ENCODE measurements at regions not wholly inside any gene's neighbourhood (a gene's known extent, or its start where the extent isn't known, plus 50 kb on each side); places are given as distances from the start of the nearest gene placed in this dataset.

DNA sequence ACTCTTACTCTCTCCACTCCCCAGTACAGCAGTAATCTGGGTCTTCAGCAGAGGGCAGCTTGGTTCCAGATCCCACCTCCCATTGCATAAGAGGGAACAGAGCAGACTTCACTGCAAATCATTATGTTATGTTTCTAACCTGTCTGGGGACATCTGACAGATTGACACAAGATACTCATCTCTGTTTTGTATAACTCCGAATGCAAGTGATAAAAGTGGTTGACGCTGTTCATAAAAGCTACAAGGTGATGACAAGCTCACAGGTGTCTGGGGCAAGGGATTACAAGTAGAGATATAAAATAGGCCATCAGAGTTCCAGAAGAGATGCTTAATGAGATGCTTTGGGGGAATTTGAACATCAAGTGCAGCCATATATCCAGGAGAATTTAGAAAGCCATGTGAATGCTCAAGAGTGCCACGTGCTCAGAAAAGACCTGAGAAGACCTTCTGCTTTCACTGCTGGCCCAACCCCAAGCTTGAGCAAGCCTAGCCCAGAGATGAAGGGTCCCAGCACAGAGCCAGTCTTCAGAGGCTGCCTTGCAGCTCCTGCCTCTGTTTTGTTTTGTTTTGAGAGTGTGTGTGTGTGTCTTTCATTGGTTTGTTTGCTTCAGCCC, 80.6 kb downstream of the VSTM2A start:
- no peak overlapping the region for H3K14ac ChIP-seq (ENCODE audit: insufficient read length)
- no peak overlapping the region for H2BK5ac ChIP-seq (ENCODE audit: low read depth, low read length)
- no peak overlapping the region for H3K27ac ChIP-seq (ENCODE audit: low read depth, low read length)
- no peak overlapping the region for H2BK20ac ChIP-seq (ENCODE audit: low read length)
- H3K4me2 ChIP-seq (ENCODE audit: insufficient read depth in 1 of 2, low read depth in 2 of 2, low read length in 2 of 2): no peak overlapping the region
- no peak overlapping the region for H2BK120ac ChIP-seq (replicated peaks; ENCODE audit: low read depth, low read length)
- H3K36me3 ChIP-seq (ENCODE audit: control insufficient read depth in 2 of 4, insufficient read depth in 4 of 4, low read length in 3 of 4): no peaks in the 10 kb centered on the region
- 93% methylated on average over 3 of the region's 3 CpGs; no CpG with 5 or more reads in 1 of the 2 experiments for WGBS, 2 experiments (ENCODE audit: extremely low coverage in 1 of 2, insufficient coverage in 1 of 2, insufficient read length in 1 of 2, insufficient replicate concordance in 2 of 2, low coverage in 1 of 2, low lambda C conversion rate in 2 of 2, missing lambda C conversion rate in 1 of 2)
- no peak overlapping the region; the same call in 1 of the 2 replicates for H3K18ac ChIP-seq (ENCODE audit: extremely low read depth, low read length)
- no peak overlapping the region for H4K5ac ChIP-seq (ENCODE audit: insufficient read length, low read depth, low read length)
- no peak for DNase-seq (ENCODE audit: low read depth in 1 of 2, low spot score in 2 of 2)
- H2BK12ac ChIP-seq (ENCODE audit: low read depth, low read length): no peak overlapping the region
- no peaks in the 10 kb centered on the region for H3K4me1 ChIP-seq (replicated peaks in 1 of 4; ENCODE audit: control insufficient read depth in 3 of 4, insufficient read depth in 4 of 4, low read length in 3 of 4)
- no peak overlapping the region for H2BK15ac ChIP-seq (ENCODE audit: low read length)
- no peaks in the 10 kb centered on the region for H3K23me2 ChIP-seq (ENCODE audit: low read depth, low read length)
- H3K27me3 ChIP-seq (replicated peaks in 1 of 4; ENCODE audit: control insufficient read depth in 3 of 4, extremely low read depth in 1 of 4, insufficient read depth in 3 of 4, low read length in 3 of 4): no peaks in the 10 kb centered on the region
- TF ChIP-seq RAD21 (IDR thresholded peaks at IDR 0.05 in 1 of 2, conservative IDR thresholded peaks at IDR 0.05 in 1 of 2; ENCODE audit: low read depth in 2 of 2, low read length in 2 of 2) (peak in 1 of 2 experiments; percentile 12; a peak in 2 of 4 replicates), SP1 (IDR thresholded peaks at IDR 0.05; ENCODE audit: low read depth, low read length) (no peak)
- H3K79me2 ChIP-seq (ENCODE audit: control insufficient read depth in 1 of 2, insufficient read depth in 2 of 2, low read length in 2 of 2): no peaks in the 10 kb centered on the region
- H4K8ac ChIP-seq (ENCODE audit: extremely low read depth, insufficient read depth, low read length): no peak overlapping the region
- H3K9ac ChIP-seq (replicated peaks in 1 of 4; ENCODE audit: extremely low read depth in 1 of 4, low read depth in 3 of 4, low read length in 3 of 4): peak overlapping the region in 1 of 4 experiments; percentile 8; a peak in 1 of 7 replicates
- no peak overlapping the region for H3K56ac ChIP-seq (replicated peaks; ENCODE audit: insufficient read length, low read depth, low read length)
- no peak overlapping the region for H2AFZ ChIP-seq (ENCODE audit: low read length)
- H3K4ac ChIP-seq (replicated peaks; ENCODE audit: insufficient read length, low read depth, low read length): no peak overlapping the region
- no peak overlapping the region for H3K23ac ChIP-seq (ENCODE audit: insufficient read length)
- no peak overlapping the region for H2AK5ac ChIP-seq (ENCODE audit: low read depth, low read length)
- no peaks in the 10 kb centered on the region for H4K20me1 ChIP-seq (replicated peaks in 1 of 2; ENCODE audit: control insufficient read depth in 1 of 2, insufficient read depth in 2 of 2, low read length in 2 of 2)
- POLR2A ChIA-PET (ENCODE audit: partially characterized antibody): no interaction called here
- no peak overlapping the region for H3K4me3 ChIP-seq (ENCODE audit: extremely low read depth in 1 of 4, insufficient read depth in 2 of 4, low read depth in 3 of 4, low read length in 4 of 4)
- FAIRE-seq: no peak
- no peaks in the 10 kb centered on the region for H3K79me1 ChIP-seq (ENCODE audit: low read depth, low read length)
- H4K91ac ChIP-seq (replicated peaks; ENCODE audit: insufficient read length, low read length): no peak overlapping the region
- CTCF ChIA-PET (ENCODE audit: partially characterized antibody): no interaction called here
- H3K9me3 ChIP-seq (ENCODE audit: insufficient read depth in 2 of 2, low read depth in 1 of 2, low read length in 1 of 2): no peaks in the 10 kb centered on the region; a peak in 1 of 4 replicates
